ENCODE measurements at regions not wholly inside any gene's neighbourhood (a gene's known extent, or its start where the extent isn't known, plus 50 kb on each side); places are given as distances from the start of the nearest gene placed in this dataset.
A peak's percentile ranks its signal among the peaks of the same experiment; 100 is the strongest.

DNA sequence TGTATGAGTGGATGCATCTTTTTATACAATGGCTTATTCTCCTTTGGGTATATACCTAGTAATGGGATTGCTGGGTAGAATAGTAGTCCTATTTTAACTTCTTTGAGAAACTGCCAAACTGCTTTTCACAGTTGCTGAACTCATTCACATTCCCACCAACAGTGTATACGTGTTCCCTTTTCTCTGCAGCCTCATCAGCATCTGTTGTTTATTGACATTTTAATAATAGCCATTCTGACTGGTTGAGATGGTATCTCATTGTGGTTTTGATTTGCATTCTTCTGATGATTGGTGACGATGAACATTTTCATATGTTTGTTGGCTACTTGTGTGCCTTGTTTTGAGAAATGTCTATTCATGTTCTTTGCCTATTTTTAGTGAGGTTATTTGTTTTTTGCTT, 687.0 kb upstream of the EPHA5 start:
- DNase-seq (ENCODE audit: low read depth): peak; percentile 49
- no peak overlapping the region for H3K4me3 ChIP-seq (ENCODE audit: low read depth, low read length)
- TF ChIP-seq, protein P1, sequence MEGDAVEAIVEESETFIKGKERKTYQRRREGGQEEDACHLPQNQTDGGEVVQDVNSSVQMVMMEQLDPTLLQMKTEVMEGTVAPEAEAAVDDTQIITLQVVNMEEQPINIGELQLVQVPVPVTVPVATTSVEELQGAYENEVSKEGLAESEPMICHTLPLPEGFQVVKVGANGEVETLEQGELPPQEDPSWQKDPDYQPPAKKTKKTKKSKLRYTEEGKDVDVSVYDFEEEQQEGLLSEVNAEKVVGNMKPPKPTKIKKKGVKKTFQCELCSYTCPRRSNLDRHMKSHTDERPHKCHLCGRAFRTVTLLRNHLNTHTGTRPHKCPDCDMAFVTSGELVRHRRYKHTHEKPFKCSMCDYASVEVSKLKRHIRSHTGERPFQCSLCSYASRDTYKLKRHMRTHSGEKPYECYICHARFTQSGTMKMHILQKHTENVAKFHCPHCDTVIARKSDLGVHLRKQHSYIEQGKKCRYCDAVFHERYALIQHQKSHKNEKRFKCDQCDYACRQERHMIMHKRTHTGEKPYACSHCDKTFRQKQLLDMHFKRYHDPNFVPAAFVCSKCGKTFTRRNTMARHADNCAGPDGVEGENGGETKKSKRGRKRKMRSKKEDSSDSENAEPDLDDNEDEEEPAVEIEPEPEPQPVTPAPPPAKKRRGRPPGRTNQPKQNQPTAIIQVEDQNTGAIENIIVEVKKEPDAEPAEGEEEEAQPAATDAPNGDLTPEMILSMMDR (IDR thresholded peaks at IDR 0.05; ENCODE audit: insufficient read depth, low read length): no peak

DNA sequence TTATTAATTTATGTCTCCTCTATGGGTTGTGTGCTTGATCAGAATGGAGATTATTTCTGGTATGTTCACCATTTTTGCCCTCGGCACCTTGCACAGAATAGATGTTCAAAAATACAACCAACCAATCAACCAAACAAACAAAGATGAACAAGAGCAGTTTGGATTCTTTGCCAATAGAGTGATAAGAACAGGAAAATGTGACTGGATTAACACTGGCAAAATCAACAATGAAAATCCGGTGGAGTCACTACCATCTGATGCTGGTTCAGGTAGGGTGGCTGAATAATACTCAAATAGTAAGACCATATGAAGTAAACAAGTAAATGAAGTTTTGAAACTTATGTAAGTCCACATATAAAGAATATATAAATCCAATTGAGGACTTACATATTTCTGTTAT, 685.0 kb upstream of the EPHA5 start:
- no peak overlapping the region for H3K4me3 ChIP-seq (ENCODE audit: low read depth, low read length)
- DNase-seq (ENCODE audit: low read depth): no peak
- TF ChIP-seq, protein P1 (IDR thresholded peaks at IDR 0.05; ENCODE audit: insufficient read depth, low read length): no peak

DNA sequence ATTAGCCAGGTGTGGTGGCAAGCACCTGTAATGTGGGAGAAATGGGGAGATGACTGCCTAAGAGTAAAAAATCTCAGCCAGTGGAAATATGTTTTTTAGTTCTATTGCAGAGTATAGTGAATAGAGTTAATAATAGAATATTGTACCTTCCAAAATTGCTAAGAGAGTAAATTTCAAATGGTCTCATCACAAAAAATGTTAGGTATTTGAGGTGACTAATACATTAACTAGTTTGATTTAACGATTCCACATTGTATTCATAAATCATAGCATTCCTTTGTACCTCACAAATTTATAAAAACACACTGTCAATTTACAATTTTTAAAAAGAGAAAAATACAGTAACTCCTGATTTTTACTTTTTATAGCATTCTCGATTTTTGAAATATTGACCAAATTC, 681.5 kb upstream of the EPHA5 start:
- no peak overlapping the region for H3K4me3 ChIP-seq (ENCODE audit: low read depth, low read length)
- DNase-seq (ENCODE audit: low read depth): peak; percentile 31
- TF ChIP-seq, protein P1 (IDR thresholded peaks at IDR 0.05; ENCODE audit: insufficient read depth, low read length): no peak

DNA sequence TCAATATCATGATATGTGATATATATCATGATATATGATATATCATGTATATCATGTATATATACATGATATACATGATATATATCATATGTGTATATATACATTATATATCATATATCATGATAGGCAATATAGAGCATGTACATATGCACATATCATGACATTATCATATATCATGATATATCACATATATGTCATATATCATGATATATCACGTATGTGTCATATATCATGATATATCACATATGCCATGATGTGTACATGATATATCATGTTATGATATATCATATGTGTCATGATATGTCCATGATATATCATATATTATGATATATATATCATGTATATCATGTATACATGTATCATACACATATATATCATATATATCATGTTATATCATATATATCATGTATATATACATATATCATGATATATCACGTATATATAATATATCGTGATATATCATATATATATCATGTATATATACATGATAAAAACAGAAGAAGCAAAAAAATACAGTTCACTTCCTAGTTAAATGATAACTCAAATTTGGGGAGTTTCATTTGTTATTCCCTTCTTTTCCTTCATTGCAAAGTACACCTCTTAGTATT, 670.1 kb upstream of the EPHA5 start:
- TF ChIP-seq, protein P1 (IDR thresholded peaks at IDR 0.05; ENCODE audit: insufficient read depth, low read length): no peak
- DNase-seq (ENCODE audit: low read depth): no peak
- H3K4me3 ChIP-seq (ENCODE audit: low read depth, low read length): no peak overlapping the region

DNA sequence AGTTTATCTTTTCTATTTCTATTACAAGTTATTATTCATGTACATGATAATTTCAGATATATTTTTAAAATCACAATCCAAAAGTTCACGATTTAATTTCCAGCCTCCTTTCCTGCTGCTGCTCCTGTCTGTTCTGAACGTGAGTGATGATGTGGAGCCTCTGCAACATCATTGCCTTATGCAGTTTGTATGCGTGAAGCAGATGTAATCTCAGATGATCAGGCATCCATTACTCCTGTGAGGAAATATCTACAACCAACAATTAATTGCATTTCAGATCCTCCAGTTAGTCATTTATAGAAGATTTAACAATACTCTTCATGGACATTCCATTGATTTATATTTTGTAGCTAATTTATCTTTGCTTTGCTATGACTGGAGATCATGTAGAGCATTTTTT, 668.7 kb upstream of the EPHA5 start:
- no peak overlapping the region for H3K4me3 ChIP-seq (ENCODE audit: low read depth, low read length)
- DNase-seq (ENCODE audit: low read depth): no peak
- TF ChIP-seq, protein P1 (IDR thresholded peaks at IDR 0.05; ENCODE audit: insufficient read depth, low read length): no peak

DNA sequence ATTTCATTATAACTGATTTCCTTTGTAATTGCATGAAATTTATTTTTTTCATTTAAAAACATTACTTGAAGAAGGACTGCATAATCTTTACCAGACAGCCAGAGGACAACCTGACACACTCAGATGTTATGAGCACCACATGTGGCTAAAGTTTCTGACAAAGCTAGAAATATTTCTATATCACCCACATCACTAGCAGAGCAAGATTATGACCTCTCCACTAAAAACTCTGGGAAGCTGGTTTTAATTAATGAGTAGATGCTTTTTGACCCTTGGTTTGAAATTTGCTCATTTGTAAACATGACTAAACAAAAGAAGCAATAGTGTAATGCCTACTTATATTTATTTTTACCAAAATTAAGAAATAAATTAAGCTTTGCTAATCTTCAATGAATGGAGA, 661.5 kb upstream of the EPHA5 start:
- TF ChIP-seq, protein P1 (IDR thresholded peaks at IDR 0.05; ENCODE audit: insufficient read depth, low read length): no peak
- no peak overlapping the region for H3K4me3 ChIP-seq (ENCODE audit: low read depth, low read length)
- peak; percentile 47 for DNase-seq (ENCODE audit: low read depth)

DNA sequence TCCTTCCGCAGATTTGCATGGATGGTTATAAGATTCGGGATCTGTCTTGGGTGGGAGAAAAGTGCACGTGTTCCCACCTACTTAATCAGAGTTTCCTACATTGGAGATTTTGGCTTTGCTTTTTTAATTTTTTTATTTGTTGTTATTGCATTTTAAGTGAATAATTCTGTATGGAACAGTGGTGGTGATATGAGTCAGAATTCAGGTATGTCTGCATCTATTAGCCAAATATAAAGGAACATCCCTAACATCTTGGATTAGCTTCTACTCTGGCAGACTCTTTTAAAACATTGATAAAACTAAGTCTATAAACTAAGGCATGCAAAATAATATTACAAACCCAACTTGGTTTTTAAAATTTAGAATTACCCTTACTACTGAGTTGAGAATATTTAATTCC, 659.8 kb upstream of the EPHA5 start:
- peak; percentile 50 for DNase-seq (ENCODE audit: low read depth)
- TF ChIP-seq, protein P1 (IDR thresholded peaks at IDR 0.05; ENCODE audit: insufficient read depth, low read length): no peak
- H3K4me3 ChIP-seq (ENCODE audit: low read depth, low read length): no peak overlapping the region

Data from fibroblast of the aortic adventitia (primary cell).